GM13977 (cell line): ENCODE measurements at regions not wholly inside any gene's neighbourhood (a gene's known extent, or its start where the extent isn't known, plus 50 kb on each side); places are given as distances from the start of the nearest gene placed in this dataset.
"Not testable (repeated sequence)": the region's sequence is repeated elsewhere in the genome, so short reads cannot be mapped to it uniquely, and the experiment has no call there.

Experiments
- DNase-seq: peaks from one replicate; pipeline ENCODE4 v3.0.0; 2012; ENCODE audit warnings: low spot score
- CTCF ChIP-seq: IDR thresholded peaks from 2 replicates; pipeline ENCODE4 v1.5.1; 2012; ENCODE audit warnings: mild to moderate bottlenecking, control low read depth; ENCODE audit not compliant: insufficient read depth; ENCODE audit errors: extremely low read depth, missing control alignments
- in situ Hi-C: fragments of 300-500 bp; cut with MboI; formaldehyde crosslinking; loops from one replicate; pipeline ENCODE4 v1.12.0; 2022; ENCODE audit warnings: low sequenced_read_pairs, low pct_unique_long_range_greater_than_20kb, mixed read lengths, inconsistent platforms; ENCODE audit not compliant: unreplicated experiment

- in situ Hi-C loops: no loop called here
- DNase-seq: no peak
- TF ChIP-seq CTCF: no peak
Measured at GRCh38 chr1:21385022-21385421, 54.9 kb upstream of the NBPF3 start.

GRCh38 chr1:21384620-21385019 is 55.3 kb upstream of the NBPF3 start:
- TF ChIP-seq CTCF: no peak
- in situ Hi-C loops: no loop called here
- DNase-seq: no peak

GRCh38 chr1:21383785-21384401 is 56.0 kb upstream of the NBPF3 start:
- TF ChIP-seq CTCF: no peak
- DNase-seq: no peak
- in situ Hi-C loops: no loop called here

GRCh38 chr1:21381354-21381753 is 58.6 kb upstream of the NBPF3 start:
- in situ Hi-C loops: no loop called here
- TF ChIP-seq CTCF: no peak
- no peak for DNase-seq

GRCh38 chr1:21380147-21380546 is 59.8 kb upstream of the NBPF3 start:
- in situ Hi-C loops, DNase-seq: not testable (repeated sequence)

GRCh38 chr1:21379571-21379970 is 60.4 kb upstream of the NBPF3 start:
- in situ Hi-C loops: no loop called here
- no peak for DNase-seq
- no peak for TF ChIP-seq CTCF

GRCh38 chr1:21378705-21379494 is 61.0 kb upstream of the NBPF3 start:
- in situ Hi-C loops: no loop called here
- DNase-seq: no peak

More at GRCh38 chr1:21378705-21379494, 61.0 kb upstream of the NBPF3 start:
- no peak for TF ChIP-seq CTCF
